ENCODE measurements at regions not wholly inside any gene's neighbourhood (a gene's known extent, or its start where the extent isn't known, plus 50 kb on each side); places are given as distances from the start of the nearest gene placed in this dataset.

DNA sequence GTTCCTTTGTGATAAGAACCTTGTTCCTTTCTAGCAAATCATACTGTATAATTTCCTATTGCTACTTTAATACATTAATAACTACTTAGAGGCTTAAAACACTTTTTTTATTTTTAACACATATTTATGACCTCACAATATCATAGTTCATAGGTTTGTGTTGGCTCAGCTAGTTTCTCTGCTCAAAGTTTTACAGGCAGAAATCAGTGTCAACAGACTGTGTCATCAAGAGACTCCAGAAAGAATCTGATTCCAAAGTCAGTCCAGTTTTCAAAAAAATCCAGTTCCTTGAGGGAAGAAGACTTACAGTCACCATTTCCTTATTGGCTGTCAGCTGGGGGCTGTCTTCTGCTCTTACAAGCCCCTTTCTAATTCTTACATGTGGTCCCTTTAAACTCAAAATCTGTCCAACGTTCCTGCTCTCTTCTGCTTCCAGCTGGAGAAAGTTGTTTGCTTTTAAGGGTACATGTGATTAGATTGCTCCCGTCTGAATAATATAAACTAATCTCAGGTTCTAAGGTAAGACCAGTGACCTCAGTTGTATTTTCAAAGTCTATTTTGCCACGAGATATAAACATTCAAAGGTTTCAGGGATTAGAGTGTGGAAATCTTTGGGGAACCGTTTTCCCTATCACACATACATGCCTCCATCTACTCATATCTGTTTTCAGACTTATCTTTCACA lies 267.3 kb upstream of the SLITRK5 start:
- no peak for DNase-seq (ENCODE audit: extremely low read depth, low read depth)
- TF ChIP-seq, protein P1, sequence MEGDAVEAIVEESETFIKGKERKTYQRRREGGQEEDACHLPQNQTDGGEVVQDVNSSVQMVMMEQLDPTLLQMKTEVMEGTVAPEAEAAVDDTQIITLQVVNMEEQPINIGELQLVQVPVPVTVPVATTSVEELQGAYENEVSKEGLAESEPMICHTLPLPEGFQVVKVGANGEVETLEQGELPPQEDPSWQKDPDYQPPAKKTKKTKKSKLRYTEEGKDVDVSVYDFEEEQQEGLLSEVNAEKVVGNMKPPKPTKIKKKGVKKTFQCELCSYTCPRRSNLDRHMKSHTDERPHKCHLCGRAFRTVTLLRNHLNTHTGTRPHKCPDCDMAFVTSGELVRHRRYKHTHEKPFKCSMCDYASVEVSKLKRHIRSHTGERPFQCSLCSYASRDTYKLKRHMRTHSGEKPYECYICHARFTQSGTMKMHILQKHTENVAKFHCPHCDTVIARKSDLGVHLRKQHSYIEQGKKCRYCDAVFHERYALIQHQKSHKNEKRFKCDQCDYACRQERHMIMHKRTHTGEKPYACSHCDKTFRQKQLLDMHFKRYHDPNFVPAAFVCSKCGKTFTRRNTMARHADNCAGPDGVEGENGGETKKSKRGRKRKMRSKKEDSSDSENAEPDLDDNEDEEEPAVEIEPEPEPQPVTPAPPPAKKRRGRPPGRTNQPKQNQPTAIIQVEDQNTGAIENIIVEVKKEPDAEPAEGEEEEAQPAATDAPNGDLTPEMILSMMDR (IDR thresholded peaks at IDR 0.05; ENCODE audit: low read depth, low read length), result no peak

DNA sequence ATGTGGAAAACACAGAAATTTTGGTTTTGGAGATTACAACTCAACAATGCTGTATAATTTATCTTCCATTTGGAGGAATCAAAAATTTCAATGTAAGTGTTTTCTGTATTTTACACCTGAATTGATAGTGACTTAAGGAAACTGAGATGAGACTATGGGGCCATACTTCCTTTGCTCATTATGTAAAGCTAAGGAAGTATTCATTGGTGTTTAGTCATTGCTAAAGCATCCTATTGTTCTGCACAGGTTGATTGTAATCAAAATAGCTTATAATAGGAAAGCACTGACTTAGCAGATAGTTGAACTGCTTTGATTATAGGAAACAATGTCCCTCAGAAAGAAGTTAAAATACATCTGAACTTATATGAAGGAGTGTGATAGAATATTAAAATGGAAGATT lies 244.4 kb upstream of the SLITRK5 start:
- TF ChIP-seq, protein P1 (IDR thresholded peaks at IDR 0.05; ENCODE audit: low read depth, low read length), result no peak
- no peak for DNase-seq (ENCODE audit: extremely low read depth, low read depth)

DNA sequence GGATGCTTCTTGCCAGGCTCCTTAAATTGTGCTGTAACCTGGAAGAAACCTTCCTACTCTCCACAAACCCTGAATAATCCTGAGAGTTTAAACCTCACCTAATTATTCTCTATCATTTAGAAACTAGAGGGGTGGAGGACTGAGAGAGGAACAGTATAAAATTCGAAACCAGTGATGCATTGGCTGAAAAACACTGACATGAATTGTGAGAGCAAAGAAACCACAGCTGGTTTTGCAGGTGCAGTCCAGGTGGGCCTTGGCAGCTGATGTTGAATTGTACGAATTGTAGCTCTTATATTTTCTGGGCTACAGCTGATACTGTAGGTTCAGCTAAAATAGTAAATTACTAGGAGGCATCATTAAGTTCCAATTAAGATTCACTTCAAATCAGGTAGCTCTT lies 227.0 kb upstream of the SLITRK5 start:
- no peak for DNase-seq (ENCODE audit: extremely low read depth, low read depth)
- TF ChIP-seq, protein P1 (IDR thresholded peaks at IDR 0.05; ENCODE audit: low read depth, low read length), result no peak

DNA sequence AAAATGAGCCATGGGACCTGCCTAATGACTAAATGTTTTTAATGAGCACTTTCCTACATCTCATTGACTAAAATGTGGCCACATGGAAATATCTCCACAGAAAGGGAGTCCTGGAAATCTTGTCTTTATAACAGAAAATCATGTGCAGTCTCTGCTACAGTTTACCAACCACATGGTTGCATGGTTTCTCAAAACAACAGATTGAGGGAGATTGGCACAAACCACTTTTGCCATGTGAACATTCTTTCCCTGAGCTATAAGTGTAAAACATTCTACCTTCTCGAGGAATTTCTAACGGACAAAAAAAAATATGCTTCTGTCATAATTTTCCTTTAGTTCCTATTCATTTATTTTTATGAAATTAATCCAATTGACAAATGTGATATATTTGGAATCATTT lies 218.9 kb upstream of the SLITRK5 start:
- TF ChIP-seq, protein P1 (IDR thresholded peaks at IDR 0.05; ENCODE audit: low read depth, low read length), result no peak
- DNase-seq (ENCODE audit: extremely low read depth, low read depth), result no peak

DNA sequence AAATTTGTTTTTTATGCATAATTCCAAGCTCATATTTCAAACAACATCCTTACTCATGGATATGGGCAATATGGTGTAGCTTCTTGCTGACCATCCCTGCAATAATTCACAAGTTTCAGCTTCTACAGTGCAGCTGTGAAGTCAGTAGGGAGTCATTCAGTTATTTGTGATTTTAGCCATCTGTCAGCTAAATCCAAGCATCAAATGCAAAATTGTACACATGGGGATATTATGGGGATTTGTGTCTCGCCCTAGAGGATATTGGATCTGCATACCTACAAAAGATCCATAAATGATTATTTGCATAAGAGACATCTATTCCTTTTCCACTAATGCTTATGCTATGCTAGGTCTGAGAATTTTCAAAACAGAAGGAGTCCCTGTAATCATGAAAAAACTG lies 217.9 kb upstream of the SLITRK5 start:
- DNase-seq (ENCODE audit: extremely low read depth, low read depth), result no peak
- TF ChIP-seq, protein P1 (IDR thresholded peaks at IDR 0.05; ENCODE audit: low read depth, low read length), result no peak

DNA sequence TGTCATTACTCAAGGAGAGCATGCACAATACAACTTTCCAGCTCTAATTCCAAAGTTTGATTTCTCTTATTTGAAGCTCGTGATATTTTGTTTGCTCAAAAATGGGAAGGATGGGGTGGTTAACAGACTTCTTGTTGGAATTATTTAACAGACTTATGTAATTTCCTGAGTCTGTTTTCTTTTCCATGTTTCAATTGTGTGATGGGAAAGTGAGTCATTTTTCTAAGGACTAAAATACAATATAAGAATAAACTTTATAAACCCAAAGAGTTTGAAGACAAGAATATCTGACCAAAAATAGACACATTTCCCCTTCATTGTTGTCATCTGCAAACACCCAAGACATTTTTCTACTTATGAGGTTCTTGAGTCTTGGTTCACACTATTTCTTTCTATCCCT lies 211.8 kb upstream of the SLITRK5 start:
- no peak for DNase-seq (ENCODE audit: extremely low read depth, low read depth)
- TF ChIP-seq, protein P1 (IDR thresholded peaks at IDR 0.05; ENCODE audit: low read depth, low read length), result no peak

DNA sequence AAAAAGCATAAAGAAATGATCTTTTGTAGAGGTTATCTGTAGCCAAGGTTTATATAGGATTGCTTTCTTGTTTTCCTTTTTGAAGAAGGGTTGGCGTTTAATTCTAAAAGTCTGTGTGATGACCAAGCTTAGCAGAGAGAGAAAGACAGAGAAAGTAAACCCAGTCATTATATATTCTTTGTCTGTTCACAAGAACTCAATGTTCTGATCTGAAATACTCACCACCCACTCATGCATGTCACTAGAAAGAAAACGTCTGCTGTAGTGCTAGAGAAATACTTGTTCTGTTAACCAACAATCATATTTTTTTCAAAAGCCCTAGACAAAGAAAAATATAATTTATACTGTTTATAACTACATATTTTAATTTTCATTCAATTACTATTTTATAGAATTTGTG lies 173.7 kb upstream of the SLITRK5 start:
- TF ChIP-seq, protein P1 (IDR thresholded peaks at IDR 0.05; ENCODE audit: low read depth, low read length), result no peak
- no peak for DNase-seq (ENCODE audit: extremely low read depth, low read depth)

Measured in AG09319 (cell line).